ENCODE measurements at regions not wholly inside any gene's neighbourhood (a gene's known extent, or its start where the extent isn't known, plus 50 kb on each side); places are given as distances from the start of the nearest gene placed in this dataset.

GRCh38 chr6:164142322-164142721 is 727.8 kb downstream of the QKI start:
- H2BK12ac ChIP-seq (ENCODE audit: low read length in 2 of 2), result no peak overlapping the region
- no peak overlapping the region for H3K4ac ChIP-seq (ENCODE audit: low read depth in 1 of 2, low read length in 2 of 2)
- WGBS, result 73% methylated on average over 4 of the region's 5 CpGs
- H3K4me1 ChIP-seq (ENCODE audit: control insufficient read depth, insufficient read depth, low read depth, low read length), result no peaks in the 10 kb centered on the region
- DNase-seq, result no peak
- H3K4me3 ChIP-seq (ENCODE audit: insufficient read depth in 1 of 2, low read depth in 1 of 2, low read length in 2 of 2), result no peak overlapping the region
- no peak overlapping the region for H4K91ac ChIP-seq (ENCODE audit: low read length)
- H2BK5ac ChIP-seq (ENCODE audit: low read depth, low read length, poor library complexity, severe bottlenecking), result no peak overlapping the region
- H2AK5ac ChIP-seq (ENCODE audit: low read length, severe bottlenecking), result no peak overlapping the region
- H3K4me2 ChIP-seq (ENCODE audit: low read length, poor library complexity, severe bottlenecking), result no peak overlapping the region
- no peaks in the 10 kb centered on the region for H3K79me1 ChIP-seq (replicated peaks; ENCODE audit: low read length, poor library complexity, severe bottlenecking)
- H3K14ac ChIP-seq (ENCODE audit: low read length in 2 of 2), result no peak overlapping the region
- no peak overlapping the region for H3K9ac ChIP-seq (ENCODE audit: low read length)
- no peaks in the 10 kb centered on the region for H3K36me3 ChIP-seq (ENCODE audit: control insufficient read depth in 1 of 2, insufficient read depth in 2 of 2, low read depth in 1 of 2, low read length in 2 of 2)
- H2BK120ac ChIP-seq (ENCODE audit: low read depth, low read length), result no peak overlapping the region
- no peak overlapping the region for H4K8ac ChIP-seq (ENCODE audit: low read length)
- H2AFZ ChIP-seq (ENCODE audit: low read depth, low read length), result no peak overlapping the region
- no peak overlapping the region for H3K27ac ChIP-seq (ENCODE audit: low read length, poor library complexity, severe bottlenecking)
- no peaks in the 10 kb centered on the region for H3K27me3 ChIP-seq (ENCODE audit: control insufficient read depth in 1 of 2, insufficient read depth in 1 of 2, low read length in 2 of 2)
- no peak overlapping the region for H2BK15ac ChIP-seq (ENCODE audit: low read depth, poor library complexity, severe bottlenecking)
- H3K9me3 ChIP-seq (ENCODE audit: control insufficient read depth, low read length), result no peaks in the 10 kb centered on the region
- no peak overlapping the region for H3K23ac ChIP-seq (ENCODE audit: low read length in 2 of 2)
- no peak overlapping the region for H3K18ac ChIP-seq (ENCODE audit: low read depth in 1 of 2, low read length in 2 of 2)

GRCh38 chr6:164135511-164136132 is 721.1 kb downstream of the QKI start:
- H3K4me2 ChIP-seq (ENCODE audit: low read length, poor library complexity, severe bottlenecking), result no peak overlapping the region
- no peak overlapping the region for H3K4ac ChIP-seq (ENCODE audit: low read depth in 1 of 2, low read length in 2 of 2)
- H3K9me3 ChIP-seq (ENCODE audit: control insufficient read depth, low read length), result peaks cover 2% of the 10 kb centered on the region
- 86% methylated on average over 1 of the region's 5 CpGs for WGBS
- no peak overlapping the region for H3K4me3 ChIP-seq (ENCODE audit: insufficient read depth in 1 of 2, low read depth in 1 of 2, low read length in 2 of 2)
- H3K79me1 ChIP-seq (replicated peaks; ENCODE audit: low read length, poor library complexity, severe bottlenecking), result no peaks in the 10 kb centered on the region
- H2AK5ac ChIP-seq (ENCODE audit: low read length, severe bottlenecking), result no peak overlapping the region
- H3K36me3 ChIP-seq (ENCODE audit: control insufficient read depth in 1 of 2, insufficient read depth in 2 of 2, low read depth in 1 of 2, low read length in 2 of 2), result no peaks in the 10 kb centered on the region
- H3K14ac ChIP-seq (ENCODE audit: low read length in 2 of 2), result no peak overlapping the region
- no peaks in the 10 kb centered on the region for H3K27me3 ChIP-seq (ENCODE audit: control insufficient read depth in 1 of 2, insufficient read depth in 1 of 2, low read length in 2 of 2)
- H2BK120ac ChIP-seq (ENCODE audit: low read depth, low read length), result no peak overlapping the region
- H2BK12ac ChIP-seq (ENCODE audit: low read length in 2 of 2), result no peak overlapping the region
- H3K27ac ChIP-seq (ENCODE audit: low read length, poor library complexity, severe bottlenecking), result no peak overlapping the region
- no peak overlapping the region for H3K18ac ChIP-seq (ENCODE audit: low read depth in 1 of 2, low read length in 2 of 2)
- no peak overlapping the region for H2AFZ ChIP-seq (ENCODE audit: low read depth, low read length)
- no peak overlapping the region for H2BK15ac ChIP-seq (ENCODE audit: low read depth, poor library complexity, severe bottlenecking)
- H3K23ac ChIP-seq (ENCODE audit: low read length in 2 of 2), result no peak overlapping the region
- H3K9ac ChIP-seq (ENCODE audit: low read length), result no peak overlapping the region
- DNase-seq, result no peak
- no peak overlapping the region for H2BK5ac ChIP-seq (ENCODE audit: low read depth, low read length, poor library complexity, severe bottlenecking)
- H4K91ac ChIP-seq (ENCODE audit: low read length), result no peak overlapping the region
- no peak overlapping the region for H4K8ac ChIP-seq (ENCODE audit: low read length)
- H3K4me1 ChIP-seq (ENCODE audit: control insufficient read depth, insufficient read depth, low read depth, low read length), result no peaks in the 10 kb centered on the region

- Histone ChIP-seq H2BK12ac (ENCODE audit: low read length in 2 of 2) (no peak overlapping the region), H3K4me3 (ENCODE audit: insufficient read depth in 1 of 2, low read depth in 1 of 2, low read length in 2 of 2) (no peak overlapping the region), H2AK5ac (ENCODE audit: low read length, severe bottlenecking) (no peak overlapping the region), H2BK15ac (ENCODE audit: low read depth, poor library complexity, severe bottlenecking) (no peak overlapping the region), H3K9ac (ENCODE audit: low read length) (no peak overlapping the region), H3K14ac (ENCODE audit: low read length in 2 of 2) (no peak overlapping the region), H3K4me1 (ENCODE audit: control insufficient read depth, insufficient read depth, low read depth, low read length) (no peaks in the 10 kb centered on the region), H2AFZ (ENCODE audit: low read depth, low read length) (no peak overlapping the region), H4K91ac (ENCODE audit: low read length) (no peak overlapping the region), H3K36me3 (ENCODE audit: control insufficient read depth in 1 of 2, insufficient read depth in 2 of 2, low read depth in 1 of 2, low read length in 2 of 2) (no peaks in the 10 kb centered on the region), H3K18ac (ENCODE audit: low read depth in 1 of 2, low read length in 2 of 2) (no peak overlapping the region), H4K8ac (ENCODE audit: low read length) (no peak overlapping the region), H3K4ac (ENCODE audit: low read depth in 1 of 2, low read length in 2 of 2) (no peak overlapping the region), H3K27ac (ENCODE audit: low read length, poor library complexity, severe bottlenecking) (no peak overlapping the region), H3K4me2 (ENCODE audit: low read length, poor library complexity, severe bottlenecking) (no peak overlapping the region), H3K27me3 (ENCODE audit: control insufficient read depth in 1 of 2, insufficient read depth in 1 of 2, low read length in 2 of 2) (no peaks in the 10 kb centered on the region), H2BK120ac (ENCODE audit: low read depth, low read length) (no peak overlapping the region), H3K9me3 (ENCODE audit: control insufficient read depth, low read length) (peaks cover 2% of the 10 kb centered on the region), H2BK5ac (ENCODE audit: low read depth, low read length, poor library complexity, severe bottlenecking) (no peak overlapping the region), H3K23ac (ENCODE audit: low read length in 2 of 2) (no peak overlapping the region), H3K79me1 (replicated peaks; ENCODE audit: low read length, poor library complexity, severe bottlenecking) (no peaks in the 10 kb centered on the region)
- WGBS, result 49% methylated on average over 2 of the region's 2 CpGs
- DNase-seq, result peak; percentile 56
Observed at GRCh38 chr6:164133095-164133494, 718.6 kb downstream of the QKI start.

- Histone ChIP-seq H2BK12ac (ENCODE audit: low read length in 2 of 2) (no peak overlapping the region), H3K79me1 (replicated peaks; ENCODE audit: low read length, poor library complexity, severe bottlenecking) (no peaks in the 10 kb centered on the region), H3K4me2 (ENCODE audit: low read length, poor library complexity, severe bottlenecking) (no peak overlapping the region), H2BK15ac (ENCODE audit: low read depth, poor library complexity, severe bottlenecking) (no peak overlapping the region), H2AFZ (ENCODE audit: low read depth, low read length) (no peak overlapping the region), H3K4me1 (ENCODE audit: control insufficient read depth, insufficient read depth, low read depth, low read length) (no peaks in the 10 kb centered on the region), H3K27ac (ENCODE audit: low read length, poor library complexity, severe bottlenecking) (no peak overlapping the region), H3K9ac (ENCODE audit: low read length) (no peak overlapping the region), H4K8ac (ENCODE audit: low read length) (no peak overlapping the region), H3K36me3 (ENCODE audit: control insufficient read depth in 1 of 2, insufficient read depth in 2 of 2, low read depth in 1 of 2, low read length in 2 of 2) (no peaks in the 10 kb centered on the region), H4K91ac (ENCODE audit: low read length) (no peak overlapping the region), H2BK5ac (ENCODE audit: low read depth, low read length, poor library complexity, severe bottlenecking) (no peak overlapping the region), H3K18ac (ENCODE audit: low read depth in 1 of 2, low read length in 2 of 2) (no peak overlapping the region), H2BK120ac (ENCODE audit: low read depth, low read length) (no peak overlapping the region), H3K4me3 (ENCODE audit: insufficient read depth in 1 of 2, low read depth in 1 of 2, low read length in 2 of 2) (no peak overlapping the region), H3K9me3 (ENCODE audit: control insufficient read depth, low read length) (peaks cover 1% of the 10 kb centered on the region), H3K27me3 (ENCODE audit: control insufficient read depth in 1 of 2, insufficient read depth in 1 of 2, low read length in 2 of 2) (no peaks in the 10 kb centered on the region), H3K4ac (ENCODE audit: low read depth in 1 of 2, low read length in 2 of 2) (no peak overlapping the region), H2AK5ac (ENCODE audit: low read length, severe bottlenecking) (no peak overlapping the region), H3K14ac (ENCODE audit: low read length in 2 of 2) (no peak overlapping the region), H3K23ac (ENCODE audit: low read length in 2 of 2) (no peak overlapping the region)
- 77% methylated on average over 1 of the region's 2 CpGs for WGBS
- no peak for DNase-seq
Observed at GRCh38 chr6:164130585-164130984, 716.1 kb downstream of the QKI start.
